Progenitor cell of endocrine pancreas (in vitro differentiated cells): ENCODE measurements at regions not wholly inside any gene's neighbourhood (a gene's known extent, or its start where the extent isn't known, plus 50 kb on each side); places are given as distances from the start of the nearest gene placed in this dataset.
"Not testable (repeated sequence)": the region's sequence is repeated elsewhere in the genome, so short reads cannot be mapped to it uniquely, and the experiment has no call there.

Source experiments
- DNase-seq: peaks from one replicate; pipeline ENCODE4 v3.0.0; 2021; ENCODE audit warnings: low spot score; ENCODE audit not compliant: unreplicated experiment
- H3K27ac Mint-ChIP-seq: 2 replicates; pipeline ENCODE4 v1.8.0; 2021; ENCODE audit warnings: mild to moderate bottlenecking, moderate library complexity, mixed read lengths
- H3K27me3 Mint-ChIP-seq: 2 replicates; pipeline ENCODE4 v1.8.0; 2021; ENCODE audit warnings: mixed read lengths
- H3K36me3 Mint-ChIP-seq: 2 replicates; pipeline ENCODE4 v1.8.0; 2022; ENCODE audit warnings: mixed read lengths; ENCODE audit not compliant: insufficient read depth
- H3K4me1 Mint-ChIP-seq: 2 replicates; pipeline ENCODE4 v1.8.0; 2021; ENCODE audit warnings: low read depth, mixed read lengths
- H3K4me3 Mint-ChIP-seq: 2 replicates; pipeline ENCODE4 v1.8.0; 2021; ENCODE audit warnings: low read depth, mild to moderate bottlenecking, moderate library complexity, mixed read lengths
- H3K9me3 Mint-ChIP-seq: 2 replicates; pipeline ENCODE4 v1.8.0; 2021; ENCODE audit warnings: low read depth, mixed read lengths
- TF ChIP-seq, protein P1 (sequence below): fragments of 200-600 bp; sonication (generic); IDR thresholded peaks from one replicate; pipeline ENCODE4 v1.5.0; 2021; ENCODE audit warnings: antibody characterized with exemption, mild to moderate bottlenecking; ENCODE audit not compliant: unreplicated experiment

DNA sequence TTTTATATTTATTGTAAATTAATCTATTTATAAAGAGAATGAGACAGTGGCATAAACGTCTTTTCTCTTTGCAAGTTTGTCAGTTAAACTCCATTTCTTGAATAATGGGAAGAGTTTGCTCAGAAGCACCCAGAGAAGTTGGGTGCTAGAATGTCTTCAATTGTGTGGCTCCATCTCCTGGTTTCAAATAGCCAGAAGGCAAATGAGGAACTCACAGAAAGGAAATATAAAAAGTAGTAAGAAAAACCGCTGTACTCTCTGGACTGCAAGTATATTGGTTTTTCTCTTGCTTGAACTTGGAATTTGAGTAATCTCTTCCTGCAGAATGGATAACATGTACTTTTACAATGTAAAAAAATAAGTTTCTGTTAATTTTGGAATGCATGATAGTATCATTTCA, 217.5 kb downstream of the DPY19L2 start:
- H3K27ac Mint-ChIP-seq, result no peak overlapping the region
- no peaks in the 10 kb centered on the region for H3K9me3 Mint-ChIP-seq
- H3K4me1 Mint-ChIP-seq, result peaks cover 6% of the 10 kb centered on the region
- H3K4me3 Mint-ChIP-seq, result no peak overlapping the region
- H3K36me3 Mint-ChIP-seq, result no peaks in the 10 kb centered on the region
- TF ChIP-seq, protein P1, sequence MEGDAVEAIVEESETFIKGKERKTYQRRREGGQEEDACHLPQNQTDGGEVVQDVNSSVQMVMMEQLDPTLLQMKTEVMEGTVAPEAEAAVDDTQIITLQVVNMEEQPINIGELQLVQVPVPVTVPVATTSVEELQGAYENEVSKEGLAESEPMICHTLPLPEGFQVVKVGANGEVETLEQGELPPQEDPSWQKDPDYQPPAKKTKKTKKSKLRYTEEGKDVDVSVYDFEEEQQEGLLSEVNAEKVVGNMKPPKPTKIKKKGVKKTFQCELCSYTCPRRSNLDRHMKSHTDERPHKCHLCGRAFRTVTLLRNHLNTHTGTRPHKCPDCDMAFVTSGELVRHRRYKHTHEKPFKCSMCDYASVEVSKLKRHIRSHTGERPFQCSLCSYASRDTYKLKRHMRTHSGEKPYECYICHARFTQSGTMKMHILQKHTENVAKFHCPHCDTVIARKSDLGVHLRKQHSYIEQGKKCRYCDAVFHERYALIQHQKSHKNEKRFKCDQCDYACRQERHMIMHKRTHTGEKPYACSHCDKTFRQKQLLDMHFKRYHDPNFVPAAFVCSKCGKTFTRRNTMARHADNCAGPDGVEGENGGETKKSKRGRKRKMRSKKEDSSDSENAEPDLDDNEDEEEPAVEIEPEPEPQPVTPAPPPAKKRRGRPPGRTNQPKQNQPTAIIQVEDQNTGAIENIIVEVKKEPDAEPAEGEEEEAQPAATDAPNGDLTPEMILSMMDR, result no peak
- DNase-seq, result no peak
- no peaks in the 10 kb centered on the region for H3K27me3 Mint-ChIP-seq

DNA sequence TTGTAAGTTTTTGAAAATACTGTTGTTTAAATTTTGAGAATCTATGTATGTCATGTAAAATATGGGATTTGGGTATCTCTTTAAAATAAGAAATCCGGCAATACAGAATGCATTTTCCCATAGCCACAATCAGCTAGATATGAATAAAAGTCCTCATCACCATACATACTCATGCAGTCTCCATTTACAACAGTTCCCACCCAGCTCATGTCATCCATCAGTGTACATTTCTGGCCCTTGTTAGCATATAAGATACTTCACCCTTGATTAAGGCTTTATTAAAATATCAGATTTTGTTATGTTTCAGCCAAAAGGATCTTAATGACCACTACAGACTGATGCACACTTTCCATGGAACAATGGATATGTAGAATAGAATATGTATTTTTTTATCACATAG, 218.0 kb downstream of the DPY19L2 start:
- peaks cover 6% of the 10 kb centered on the region for H3K4me1 Mint-ChIP-seq
- no peaks in the 10 kb centered on the region for H3K9me3 Mint-ChIP-seq
- TF ChIP-seq, protein P1, result no peak
- H3K27me3 Mint-ChIP-seq, result no peaks in the 10 kb centered on the region
- DNase-seq, result no peak
- H3K27ac Mint-ChIP-seq, result no peak overlapping the region
- no peaks in the 10 kb centered on the region for H3K36me3 Mint-ChIP-seq
- H3K4me3 Mint-ChIP-seq, result no peak overlapping the region

DNA sequence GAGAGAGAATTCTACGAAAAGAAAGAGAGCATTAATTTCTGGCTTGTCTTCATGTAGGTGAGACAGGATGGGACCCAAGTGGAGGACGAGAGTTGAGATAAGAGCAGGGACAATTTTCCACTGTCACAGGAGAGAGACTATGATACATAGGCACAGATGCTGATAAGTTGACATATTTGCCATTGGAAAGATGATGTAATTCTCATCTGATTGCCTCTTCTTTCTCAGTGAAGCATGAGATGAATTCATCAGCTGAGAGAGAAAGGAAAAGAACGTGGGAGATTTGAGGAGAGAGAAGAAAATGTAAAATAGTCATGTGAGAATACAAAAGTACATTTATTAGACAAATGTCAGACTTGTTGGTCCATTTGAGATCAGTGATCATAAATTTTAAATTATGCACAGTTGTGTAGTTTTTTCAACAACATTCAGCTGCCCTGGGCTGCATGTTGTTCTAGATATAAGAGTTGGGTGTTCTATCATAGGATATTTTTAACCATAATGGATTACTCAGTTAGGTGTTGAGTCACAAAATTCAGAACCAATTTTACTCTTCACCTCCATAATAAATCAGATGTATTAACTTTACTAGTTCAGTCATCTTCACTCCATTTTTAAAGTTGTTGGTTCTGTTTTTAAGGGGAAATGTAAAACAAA, 222.9 kb downstream of the DPY19L2 start:
- Mint-ChIP-seq H3K27me3 (peaks cover 9% of the 10 kb centered on the region), H3K4me3 (no peak overlapping the region), H3K36me3 (no peaks in the 10 kb centered on the region), H3K9me3 (no peaks in the 10 kb centered on the region), H3K27ac (no peak overlapping the region), H3K4me1 (peaks cover 7% of the 10 kb centered on the region)
- DNase-seq, result no peak
- TF ChIP-seq, protein P1, result no peak

DNA sequence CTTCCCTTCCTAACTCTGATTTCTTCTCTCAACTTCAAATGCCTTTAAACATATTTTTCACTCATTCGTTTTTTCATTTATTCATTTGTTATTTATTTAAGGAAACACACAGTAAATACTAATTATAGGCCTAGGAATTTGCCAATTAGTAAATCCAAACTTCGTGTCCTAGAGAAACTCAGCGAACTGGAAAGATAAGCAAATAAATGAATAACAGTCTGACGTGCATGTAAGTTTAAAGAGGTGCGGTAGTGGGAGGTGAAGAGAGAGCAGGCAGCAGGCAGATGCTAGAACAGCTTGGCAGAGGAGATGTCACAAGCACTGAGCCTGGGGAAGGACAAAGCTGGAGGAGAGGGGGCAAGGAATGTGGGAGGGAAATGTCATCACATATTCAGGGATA, 228.2 kb downstream of the DPY19L2 start:
- peaks cover 6% of the 10 kb centered on the region for H3K27me3 Mint-ChIP-seq
- no peaks in the 10 kb centered on the region for H3K36me3 Mint-ChIP-seq
- H3K4me3 Mint-ChIP-seq, result no peak overlapping the region
- peak overlapping the region; percentile 17 for H3K27ac Mint-ChIP-seq
- H3K4me1 Mint-ChIP-seq, result peaks cover 8% of the 10 kb centered on the region
- H3K9me3 Mint-ChIP-seq, result peaks cover 8% of the 10 kb centered on the region
- TF ChIP-seq, protein P1, result no peak
- no peak for DNase-seq

DNA sequence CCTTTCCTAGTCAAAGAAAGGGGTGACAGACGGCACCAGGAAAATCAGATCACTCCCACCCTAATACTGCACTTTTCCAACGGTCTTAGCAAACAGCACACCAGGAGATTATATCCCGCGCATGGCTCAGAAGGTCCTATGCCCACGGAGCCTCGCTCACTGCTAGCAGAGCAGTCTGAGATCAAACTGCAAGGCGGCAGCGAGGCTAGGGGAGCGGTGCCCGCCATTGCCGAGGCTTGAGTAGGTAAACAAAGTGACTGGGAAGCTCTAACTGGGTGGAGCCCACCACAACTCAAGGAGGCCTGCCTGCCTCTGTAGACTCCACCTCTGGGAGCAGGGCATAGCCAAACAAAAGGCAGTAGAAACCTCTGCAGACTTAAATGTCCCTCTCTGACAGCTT, 233.9 kb downstream of the DPY19L2 start:
- H3K27ac Mint-ChIP-seq, H3K4me3 Mint-ChIP-seq: not testable (repeated sequence)

DNA sequence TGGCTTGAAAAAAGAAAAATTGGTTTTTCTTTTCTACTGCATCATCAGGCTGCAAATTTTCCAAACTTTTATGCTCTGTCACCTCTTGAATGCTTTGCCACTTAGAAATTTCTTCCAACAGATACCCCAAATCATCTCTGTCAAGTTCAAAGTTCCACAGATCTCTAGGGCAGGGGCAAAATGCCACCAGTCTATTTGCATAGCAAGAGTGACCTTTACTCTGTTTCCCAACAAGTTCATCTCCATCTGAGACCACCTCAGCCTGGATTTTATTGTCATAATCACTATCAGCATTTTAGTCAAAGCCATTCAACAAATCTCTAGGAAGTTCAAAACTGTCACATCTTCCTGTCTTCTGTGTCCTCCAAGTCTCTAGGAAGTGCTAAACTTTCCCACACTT, 240.3 kb downstream of the DPY19L2 start:
- not testable (repeated sequence) for H3K27ac Mint-ChIP-seq, H3K4me1 Mint-ChIP-seq, H3K36me3 Mint-ChIP-seq, DNase-seq, H3K27me3 Mint-ChIP-seq, H3K9me3 Mint-ChIP-seq, H3K4me3 Mint-ChIP-seq

More for the DNA sequence above, 233.9 kb downstream of the DPY19L2 start:
- not testable (repeated sequence) for H3K36me3 Mint-ChIP-seq, H3K27me3 Mint-ChIP-seq, H3K4me1 Mint-ChIP-seq, DNase-seq
- H3K9me3 Mint-ChIP-seq, result peaks cover 13% of the 10 kb centered on the region

DNA sequence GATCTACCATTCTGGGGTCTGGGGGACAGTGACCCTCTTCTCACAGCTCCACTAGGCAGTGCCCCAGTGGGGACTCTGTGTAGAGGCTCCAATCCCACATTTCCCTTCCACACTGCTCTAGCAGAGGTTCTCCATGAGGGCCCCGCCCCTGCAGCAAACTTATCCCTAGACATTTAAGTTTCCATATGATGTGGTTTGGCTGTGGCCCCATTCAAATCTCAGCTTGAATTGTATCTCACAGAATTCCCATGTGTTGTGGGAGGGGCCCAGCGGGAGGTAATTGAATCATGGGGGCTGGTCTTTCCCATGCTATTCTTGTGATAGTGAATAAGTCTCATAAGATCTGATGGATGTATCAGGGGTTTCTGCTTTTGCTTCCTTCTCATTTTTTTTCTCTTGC, 241.3 kb downstream of the DPY19L2 start:
- not testable (repeated sequence) for H3K4me3 Mint-ChIP-seq, DNase-seq, H3K27ac Mint-ChIP-seq, H3K36me3 Mint-ChIP-seq, H3K4me1 Mint-ChIP-seq, H3K9me3 Mint-ChIP-seq, H3K27me3 Mint-ChIP-seq
